Adrenal gland (tissue), 9 donors: ENCODE measurements at regions not wholly inside any gene's neighbourhood (a gene's known extent, or its start where the extent isn't known, plus 50 kb on each side); places are given as distances from the start of the nearest gene placed in this dataset.

ENCODE experiments used
- DNase-seq, 7 donors: peaks; one replicate each; pipeline ENCODE4 v3.0.0-alpha.2; 2019 to 2020
- H3K27ac ChIP-seq, 5 donors: fragments of 200-600 bp; sonication (generic) in 4 of 5; 1 replicate in 3 of 5; 2 replicates in 2 of 5; pipeline versions ENCODE4 v1.5.1 to v1.8.0; 2016 to 2020; ENCODE audit warnings: mild to moderate bottlenecking in 1 of 5
- H3K27me3 ChIP-seq: fragments of 200-600 bp; 2 replicates; pipeline ENCODE4 v1.8.0; 2021
- H3K36me3 ChIP-seq, 2 donors: fragments of 200-600 bp; replicated peaks in 1 of 2; 1 replicate in 1 of 2; 2 replicates in 1 of 2; pipeline versions ENCODE4 v1.5.1 to v1.8.0; 2018 to 2022
- H3K4me1 ChIP-seq, 2 donors: fragments of 200-600 bp; replicated peaks in 1 of 2; 1 replicate in 1 of 2; 2 replicates in 1 of 2; pipeline versions ENCODE4 v1.5.1 to v1.8.0; 2018 to 2021
- H3K4me3 ChIP-seq, 4 donors: fragments of 200-600 bp; sonication (generic) in 3 of 4; one replicate each; pipeline ENCODE4 v1.5.1; 2016 to 2018
- H3K9me3 ChIP-seq, 3 donors: fragments of 200-600 bp; sonication (generic) in 1 of 3; replicated peaks in 1 of 3; 1 replicate in 2 of 3; 2 replicates in 1 of 3; pipeline versions ENCODE4 v1.5.1 to v1.8.0; 2016 to 2021
- POLR2A ChIP-seq, 2 donors: fragments of 450-650 bp; IDR thresholded peaks; one replicate each; pipeline ENCODE4 v1.6.1; 2017; ENCODE audit warnings: antibody characterized with exemption in 2 of 2, mild to moderate bottlenecking in 2 of 2, moderate library complexity in 1 of 2
- WGBS, 4 donors: extraction: QIAGEN DNeasy Blood & Tissue Kit in 2 of 4; methylation state at CpG; one replicate each; pipeline versions ENCODE4 v1.1.5 to v1.1.7; 2013 to 2017; 5-methylcytosine and 5-hydroxymethylcytosine counted together
- intact Hi-C, 2 donors: fragments of 100-400 bp; cut with DNase I; formaldehyde crosslinking; loops; one replicate each; pipeline versions ENCODE4 v1.14.1 to v1.15.0; 2022 to 2023
- TF ChIP-seq, protein P1 (sequence below), 6 experiments: fragments of 450-650 bp in 4 of 6; fragments of 200-600 bp in 2 of 6; sonication (generic) in 1 of 6; IDR thresholded peaks; 1 replicate in 5 of 6; 2 replicates in 1 of 6; pipeline versions ENCODE4 v1.5.1 to v1.8.0; 2016 to 2021; ENCODE audit warnings: antibody characterized with exemption in 6 of 6, mild to moderate bottlenecking in 2 of 6, moderate library complexity in 1 of 6
- donor health status: healthy with polysubstance abuse.
- donor health status: Bipolar disorder and iron deficiency.
- donor health status: DM: yes; HTN: yes; CAD: no.
- donor health status: DM: no; HTN: no; CAD: no.
- donor health status: DM: no; HTN: no; CAD: no.

GRCh38 chr1:106447466-106447865, 609.0 kb upstream of the PRMT6 start:
- no peak for DNase-seq
- no peaks in the 10 kb centered on the region for H3K4me1 ChIP-seq
- H3K4me3 ChIP-seq: no peak overlapping the region
- H3K36me3 ChIP-seq: no peaks in the 10 kb centered on the region
- no peaks in the 10 kb centered on the region for H3K27me3 ChIP-seq
- no peak overlapping the region for H3K27ac ChIP-seq
- intact Hi-C loops: no loop called here
- no peak for TF ChIP-seq POLR2A (IDR thresholded peaks at IDR 0.05)
- TF ChIP-seq, protein P1, sequence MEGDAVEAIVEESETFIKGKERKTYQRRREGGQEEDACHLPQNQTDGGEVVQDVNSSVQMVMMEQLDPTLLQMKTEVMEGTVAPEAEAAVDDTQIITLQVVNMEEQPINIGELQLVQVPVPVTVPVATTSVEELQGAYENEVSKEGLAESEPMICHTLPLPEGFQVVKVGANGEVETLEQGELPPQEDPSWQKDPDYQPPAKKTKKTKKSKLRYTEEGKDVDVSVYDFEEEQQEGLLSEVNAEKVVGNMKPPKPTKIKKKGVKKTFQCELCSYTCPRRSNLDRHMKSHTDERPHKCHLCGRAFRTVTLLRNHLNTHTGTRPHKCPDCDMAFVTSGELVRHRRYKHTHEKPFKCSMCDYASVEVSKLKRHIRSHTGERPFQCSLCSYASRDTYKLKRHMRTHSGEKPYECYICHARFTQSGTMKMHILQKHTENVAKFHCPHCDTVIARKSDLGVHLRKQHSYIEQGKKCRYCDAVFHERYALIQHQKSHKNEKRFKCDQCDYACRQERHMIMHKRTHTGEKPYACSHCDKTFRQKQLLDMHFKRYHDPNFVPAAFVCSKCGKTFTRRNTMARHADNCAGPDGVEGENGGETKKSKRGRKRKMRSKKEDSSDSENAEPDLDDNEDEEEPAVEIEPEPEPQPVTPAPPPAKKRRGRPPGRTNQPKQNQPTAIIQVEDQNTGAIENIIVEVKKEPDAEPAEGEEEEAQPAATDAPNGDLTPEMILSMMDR (IDR thresholded peaks at IDR 0.05): no peak
- H3K9me3 ChIP-seq: no peaks in the 10 kb centered on the region

GRCh38 chr1:106456832-106457231, 599.6 kb upstream of the PRMT6 start:
- Histone ChIP-seq H3K27ac (no peak overlapping the region), H3K4me3 (no peak overlapping the region), H3K27me3 (no peaks in the 10 kb centered on the region), H3K4me1 (no peaks in the 10 kb centered on the region), H3K36me3 (no peaks in the 10 kb centered on the region), H3K9me3 (no peaks in the 10 kb centered on the region)
- intact Hi-C loops: no loop called here
- TF ChIP-seq POLR2A (IDR thresholded peaks at IDR 0.05): no peak
- TF ChIP-seq, protein P1 (IDR thresholded peaks at IDR 0.05): no peak
- WGBS, 4 donors: 43 to 57% (median 52%) methylated on average over 3 of the region's 3 CpGs
- no peak for DNase-seq

DNA sequence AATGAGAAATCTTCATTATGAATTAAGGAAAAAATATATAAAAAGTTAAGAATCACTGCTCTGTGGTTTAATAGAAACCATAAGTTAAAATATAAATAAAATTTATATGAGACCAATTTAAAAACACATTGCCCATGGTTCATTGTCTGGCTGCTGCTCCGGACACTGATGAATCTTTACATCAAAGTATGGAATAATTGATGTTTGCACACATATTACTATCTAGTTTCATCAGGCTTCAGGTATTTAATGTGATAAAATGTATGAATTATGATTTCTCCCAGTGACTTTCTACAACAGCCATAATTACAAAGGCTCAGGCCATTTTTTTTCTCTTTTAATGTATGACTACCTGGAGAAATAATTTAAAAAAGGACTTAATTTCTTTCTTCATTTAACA, 599.1 kb upstream of the PRMT6 start:
- DNase-seq: no peak
- Histone ChIP-seq H3K4me3 (no peak overlapping the region), H3K36me3 (no peaks in the 10 kb centered on the region), H3K4me1 (no peaks in the 10 kb centered on the region), H3K27ac (no peak overlapping the region), H3K27me3 (no peaks in the 10 kb centered on the region), H3K9me3 (no peaks in the 10 kb centered on the region)
- intact Hi-C loops: no loop called here
- TF ChIP-seq, protein P1 (IDR thresholded peaks at IDR 0.05): no peak
- TF ChIP-seq POLR2A (IDR thresholded peaks at IDR 0.05): no peak
- WGBS, 4 donors: 73 to 83% (median 73%) methylated on average over 1 of the region's 1 CpG

GRCh38 chr1:106458866-106459265, 597.6 kb upstream of the PRMT6 start:
- 43 to 52% (median 50%) methylated on average over 4 of the region's 4 CpGs for WGBS, 4 donors
- intact Hi-C loops: no loop called here
- TF ChIP-seq, protein P1 (IDR thresholded peaks at IDR 0.05): no peak

More at GRCh38 chr1:106458866-106459265, 597.6 kb upstream of the PRMT6 start:
- no peak overlapping the region for H3K4me3 ChIP-seq
- H3K9me3 ChIP-seq: no peaks in the 10 kb centered on the region
- no peak overlapping the region for H3K27ac ChIP-seq
- no peaks in the 10 kb centered on the region for H3K4me1 ChIP-seq
- no peak for DNase-seq
- H3K27me3 ChIP-seq: no peaks in the 10 kb centered on the region
- no peaks in the 10 kb centered on the region for H3K36me3 ChIP-seq
